ENCODE measurements at regions not wholly inside any gene's neighbourhood (a gene's known extent, or its start where the extent isn't known, plus 50 kb on each side); places are given as distances from the start of the nearest gene placed in this dataset.

DNA sequence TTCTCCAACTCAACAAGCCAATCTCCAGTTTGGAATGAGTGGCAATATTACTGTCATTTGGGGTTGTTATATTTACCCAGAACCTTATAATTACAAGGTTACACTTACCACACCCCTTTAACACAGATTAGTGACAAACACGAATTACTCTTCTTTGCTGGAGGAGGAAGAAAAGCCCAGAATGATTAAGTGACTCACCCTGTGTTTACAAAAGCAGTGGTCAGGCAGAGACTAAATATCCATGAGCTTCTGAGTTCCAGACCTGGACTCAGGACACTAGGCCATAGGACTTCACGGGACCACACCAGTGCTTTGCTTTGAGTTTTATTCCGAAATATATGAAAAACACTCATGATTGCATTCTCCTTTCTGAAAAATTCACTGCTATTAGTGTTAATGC, 370.8 kb downstream of the TLE1 start:
- TF ChIP-seq RFX5 (IDR thresholded peaks at IDR 0.05; ENCODE audit: low read depth, low read length), result no peak
- TF ChIP-seq, protein P1, sequence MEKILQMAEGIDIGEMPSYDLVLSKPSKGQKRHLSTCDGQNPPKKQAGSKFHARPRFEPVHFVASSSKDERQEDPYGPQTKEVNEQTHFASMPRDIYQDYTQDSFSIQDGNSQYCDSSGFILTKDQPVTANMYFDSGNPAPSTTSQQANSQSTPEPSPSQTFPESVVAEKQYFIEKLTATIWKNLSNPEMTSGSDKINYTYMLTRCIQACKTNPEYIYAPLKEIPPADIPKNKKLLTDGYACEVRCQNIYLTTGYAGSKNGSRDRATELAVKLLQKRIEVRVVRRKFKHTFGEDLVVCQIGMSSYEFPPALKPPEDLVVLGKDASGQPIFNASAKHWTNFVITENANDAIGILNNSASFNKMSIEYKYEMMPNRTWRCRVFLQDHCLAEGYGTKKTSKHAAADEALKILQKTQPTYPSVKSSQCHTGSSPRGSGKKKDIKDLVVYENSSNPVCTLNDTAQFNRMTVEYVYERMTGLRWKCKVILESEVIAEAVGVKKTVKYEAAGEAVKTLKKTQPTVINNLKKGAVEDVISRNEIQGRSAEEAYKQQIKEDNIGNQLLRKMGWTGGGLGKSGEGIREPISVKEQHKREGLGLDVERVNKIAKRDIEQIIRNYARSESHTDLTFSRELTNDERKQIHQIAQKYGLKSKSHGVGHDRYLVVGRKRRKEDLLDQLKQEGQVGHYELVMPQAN (conservative IDR thresholded peaks at IDR 0.05), result no peak
- TF ChIP-seq JUNB (IDR thresholded peaks at IDR 0.05), result no peak
- TF ChIP-seq, protein P2, sequence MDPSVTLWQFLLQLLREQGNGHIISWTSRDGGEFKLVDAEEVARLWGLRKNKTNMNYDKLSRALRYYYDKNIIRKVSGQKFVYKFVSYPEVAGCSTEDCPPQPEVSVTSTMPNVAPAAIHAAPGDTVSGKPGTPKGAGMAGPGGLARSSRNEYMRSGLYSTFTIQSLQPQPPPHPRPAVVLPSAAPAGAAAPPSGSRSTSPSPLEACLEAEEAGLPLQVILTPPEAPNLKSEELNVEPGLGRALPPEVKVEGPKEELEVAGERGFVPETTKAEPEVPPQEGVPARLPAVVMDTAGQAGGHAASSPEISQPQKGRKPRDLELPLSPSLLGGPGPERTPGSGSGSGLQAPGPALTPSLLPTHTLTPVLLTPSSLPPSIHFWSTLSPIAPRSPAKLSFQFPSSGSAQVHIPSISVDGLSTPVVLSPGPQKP (IDR thresholded peaks at IDR 0.05; ENCODE audit: low read depth, low read length), result no peak
- TF ChIP-seq PRDM15 (CRISPR knock-in tag; IDR thresholded peaks at IDR 0.05), result no peak
- no peak for TF ChIP-seq ZSCAN29 (IDR thresholded peaks at IDR 0.05)
- TF ChIP-seq RELB (IDR thresholded peaks at IDR 0.05; ENCODE audit: low read depth), result no peak
- TF ChIP-seq CTCF (IDR thresholded peaks at IDR 0.05 in 2 of 3, conservative IDR thresholded peaks at IDR 0.05 in 1 of 3; ENCODE audit: control insufficient read depth in 2 of 3, extremely low read depth in 1 of 3, insufficient read depth in 1 of 3, low read depth in 3 of 3, low read length in 3 of 3), result no peak
- TF ChIP-seq EP300 (IDR thresholded peaks at IDR 0.05; ENCODE audit: borderline replicate concordance in 1 of 2, control insufficient read depth in 1 of 2, low read depth in 2 of 2, low read length in 2 of 2), result no peak

Measured in GM12878 (cell line).